DMS 273 treated with DMSO at 0.1 percent for 48 hours (cell line): ENCODE measurements at regions not wholly inside any gene's neighbourhood (a gene's known extent, or its start where the extent isn't known, plus 50 kb on each side); places are given as distances from the start of the nearest gene placed in this dataset.

Experiments used
- DNase-seq: peaks from one replicate; lab custom pipeline; 2025; lab: John Stamatoyannopoulos, UW

- DNase-seq: no peak
Measured at GRCh38 chr3:72459588-72459987, 388.7 kb downstream of the SHQ1 start.

- DNase-seq: no peak
Measured at GRCh38 chr3:72458375-72458774, 389.9 kb downstream of the SHQ1 start.

- DNase-seq: no peak
Measured at GRCh38 chr3:72454441-72454840, 393.8 kb downstream of the SHQ1 start.

GRCh38 chr3:72453706-72454105 is 394.5 kb downstream of the SHQ1 start:
- DNase-seq: no peak

GRCh38 chr3:72452745-72453144 is 395.5 kb downstream of the SHQ1 start:
- DNase-seq: no peak

- DNase-seq: no peak
Measured at GRCh38 chr3:72451841-72452240, 396.4 kb downstream of the SHQ1 start.

GRCh38 chr3:72449551-72449950 is 398.7 kb downstream of the SHQ1 start:
- DNase-seq: no peak

- DNase-seq: no peak
Measured at GRCh38 chr3:72448858-72449257, 399.4 kb downstream of the SHQ1 start.

GRCh38 chr3:72448375-72448823 is 399.8 kb downstream of the SHQ1 start:
- DNase-seq: no peak

GRCh38 chr3:72447059-72447946 is 400.9 kb downstream of the SHQ1 start:
- DNase-seq: peak; percentile 37

- DNase-seq: no peak
Measured at GRCh38 chr3:72446218-72447058, 401.8 kb downstream of the SHQ1 start, which contains the start of gene RYBP. Gene RYBP, minus strand, starts transcription at chr3:72446621.

GRCh38 chr3:72445827-72446217 is 402.4 kb downstream of the SHQ1 start:
- no peak for DNase-seq

GRCh38 chr3:72444656-72445223 is 403.5 kb downstream of the SHQ1 start:
- no peak for DNase-seq

GRCh38 chr3:72442759-72443158 is 405.5 kb downstream of the SHQ1 start:
- DNase-seq: no peak

GRCh38 chr3:72441284-72441994 is 406.8 kb downstream of the SHQ1 start:
- DNase-seq: no peak

- no peak for DNase-seq
Measured at GRCh38 chr3:72440491-72440890, 407.8 kb downstream of the SHQ1 start.

GRCh38 chr3:72439321-72440183 is 408.7 kb downstream of the SHQ1 start:
- no peak for DNase-seq

GRCh38 chr3:72437661-72438406 is 410.4 kb downstream of the SHQ1 start:
- DNase-seq: no peak

GRCh38 chr3:72436863-72437592 is 411.2 kb downstream of the SHQ1 start:
- DNase-seq: no peak
